GM21529 (cell line): ENCODE measurements at regions not wholly inside any gene's neighbourhood (a gene's known extent, or its start where the extent isn't known, plus 50 kb on each side); places are given as distances from the start of the nearest gene placed in this dataset.
"Not testable (repeated sequence)": the region's sequence is repeated elsewhere in the genome, so short reads cannot be mapped to it uniquely, and the experiment has no call there.

ENCODE experiments used
- ATAC-seq: cut with Tn5 transposase; IDR thresholded peaks from one replicate; pipeline ENCODE4 v1.9.1; 2021; ENCODE audit not compliant: unreplicated experiment

- ATAC-seq = no peak
Measured at GRCh38 chr9:106082621-106083020, 388.3 kb downstream of the TMEM38B start.

- no peak for ATAC-seq
Measured at GRCh38 chr9:106084702-106085101, 390.4 kb downstream of the TMEM38B start.

- no peak for ATAC-seq
Measured at GRCh38 chr9:106085479-106085878, 391.1 kb downstream of the TMEM38B start.

GRCh38 chr9:106092083-106092482 lies 397.7 kb downstream of the TMEM38B start:
- ATAC-seq = no peak

GRCh38 chr9:106102821-106103220 lies 408.5 kb downstream of the TMEM38B start:
- ATAC-seq = no peak

- ATAC-seq = no peak
Measured at GRCh38 chr9:106104887-106105286, 410.5 kb downstream of the TMEM38B start.

- ATAC-seq = no peak
Measured at GRCh38 chr9:106106396-106106795, 412.1 kb downstream of the TMEM38B start.

GRCh38 chr9:106107716-106108115 lies 413.4 kb downstream of the TMEM38B start:
- ATAC-seq = no peak

GRCh38 chr9:106109706-106110105 lies 415.4 kb downstream of the TMEM38B start:
- ATAC-seq = not testable (repeated sequence)

- no peak for ATAC-seq
Measured at GRCh38 chr9:106110483-106110882, 416.1 kb downstream of the TMEM38B start.

GRCh38 chr9:106111039-106111730 lies 416.8 kb downstream of the TMEM38B start:
- ATAC-seq = no peak

- ATAC-seq = no peak
Measured at GRCh38 chr9:106112935-106113334, 418.6 kb downstream of the TMEM38B start.

- ATAC-seq = no peak
Measured at GRCh38 chr9:106119176-106119575, 424.8 kb downstream of the TMEM38B start.

- no peak for ATAC-seq
Measured at GRCh38 chr9:106120071-106120470, 425.7 kb downstream of the TMEM38B start.

- no peak for ATAC-seq
Measured at GRCh38 chr9:106127776-106128175, 433.4 kb downstream of the TMEM38B start.

- ATAC-seq = no peak
Measured at GRCh38 chr9:106130374-106130773, 436.0 kb downstream of the TMEM38B start.

- ATAC-seq = no peak
Measured at GRCh38 chr9:106143781-106144180, 449.4 kb downstream of the TMEM38B start.

GRCh38 chr9:106146066-106146840 lies 451.9 kb downstream of the TMEM38B start:
- no peak for ATAC-seq

- ATAC-seq = no peak
Measured at GRCh38 chr9:106146886-106147285, 452.5 kb downstream of the TMEM38B start.

- ATAC-seq = no peak
Measured at GRCh38 chr9:106149956-106150355, 455.6 kb downstream of the TMEM38B start.

GRCh38 chr9:106156465-106156864 lies 462.1 kb downstream of the TMEM38B start:
- ATAC-seq = no peak

- no peak for ATAC-seq
Measured at GRCh38 chr9:106172265-106172664, 477.9 kb downstream of the TMEM38B start.
